H9 (cell line): ENCODE measurements at regions not wholly inside any gene's neighbourhood (a gene's known extent, or its start where the extent isn't known, plus 50 kb on each side); places are given as distances from the start of the nearest gene placed in this dataset.

ENCODE experiments used
- DNase-seq: peaks from one replicate; pipeline ENCODE4 v3.0.0-alpha.2; 2017
- H2AFZ ChIP-seq: one replicate; pipeline ENCODE4 v1.6.1; 2013; ENCODE audit warnings: mild to moderate bottlenecking, low read length, control low read depth, moderate library complexity
- H2AK5ac ChIP-seq: 2 replicates; pipeline ENCODE4 v1.6.1; 2013; ENCODE audit warnings: low read length, control low read depth, mixed read lengths; ENCODE audit not compliant: insufficient read length
- H2BK120ac ChIP-seq: one replicate; pipeline ENCODE4 v1.6.1; 2013; ENCODE audit warnings: low read depth, mild to moderate bottlenecking, low read length, control low read depth, inconsistent platforms; ENCODE audit not compliant: poor library complexity, severe bottlenecking
- H2BK12ac ChIP-seq: 2 replicates; pipeline ENCODE4 v1.6.1; 2013; ENCODE audit warnings: low read length, control low read depth, mixed read lengths, low read depth; ENCODE audit not compliant: insufficient read length
- H2BK15ac ChIP-seq: 2 replicates; pipeline ENCODE4 v1.6.1; 2013; ENCODE audit warnings: low read depth, low read length, control low read depth
- H2BK20ac ChIP-seq: one replicate; pipeline ENCODE4 v1.6.1; 2013; ENCODE audit warnings: low read depth, mild to moderate bottlenecking, low read length, control low read depth, inconsistent platforms; ENCODE audit not compliant: poor library complexity, severe bottlenecking
- H2BK5ac ChIP-seq: 2 replicates; pipeline ENCODE4 v1.6.1; 2013; ENCODE audit warnings: low read length, control low read depth, mixed read lengths; ENCODE audit not compliant: insufficient read length
- H3K14ac ChIP-seq: 2 replicates; pipeline ENCODE4 v1.6.1; 2013; ENCODE audit warnings: low read length, control low read depth; ENCODE audit not compliant: insufficient read depth
- H3K18ac ChIP-seq: 2 replicates; pipeline ENCODE4 v1.6.1; 2013; ENCODE audit warnings: low read depth, mild to moderate bottlenecking, mixed read lengths, low read length, control low read depth; ENCODE audit not compliant: insufficient read length
- H3K23ac ChIP-seq: 2 replicates; pipeline ENCODE4 v1.6.1; 2013; ENCODE audit warnings: low read length, control low read depth, mixed read lengths, low read depth; ENCODE audit not compliant: insufficient read length
- H3K23me2 ChIP-seq: 2 replicates; pipeline ENCODE4 v1.6.1; 2013; ENCODE audit warnings: low read depth, mild to moderate bottlenecking, mixed read lengths, low read length, control low read depth; ENCODE audit not compliant: insufficient read length, poor library complexity, severe bottlenecking
- H3K27ac ChIP-seq: 2 replicates; pipeline ENCODE4 v1.5.1; 2013; ENCODE audit warnings: low read length, control low read depth, mixed read lengths, low read depth; ENCODE audit not compliant: insufficient read length
- H3K27me3 ChIP-seq: 2 replicates; pipeline ENCODE4 v1.6.1; 2013; ENCODE audit warnings: low read length, control low read depth, inconsistent platforms; ENCODE audit not compliant: insufficient read depth
- H3K4ac ChIP-seq: 2 replicates; pipeline ENCODE4 v1.6.1; 2013; ENCODE audit warnings: low read depth, mild to moderate bottlenecking, control low read depth, inconsistent platforms, low read length, moderate library complexity
- H3K4me1 ChIP-seq: 2 replicates; pipeline ENCODE4 v1.6.1; 2013; ENCODE audit warnings: low read length, control low read depth, inconsistent platforms; ENCODE audit not compliant: insufficient read depth
- H3K4me2 ChIP-seq: 2 replicates; pipeline ENCODE4 v1.6.1; 2013; ENCODE audit warnings: low read length, control low read depth, mixed read lengths; ENCODE audit not compliant: insufficient read length, insufficient read depth
- H3K56ac ChIP-seq: 2 replicates; pipeline ENCODE4 v1.6.1; 2013; ENCODE audit warnings: low read depth, mild to moderate bottlenecking, mixed read lengths, low read length, control low read depth; ENCODE audit not compliant: insufficient read length
- H3K79me1 ChIP-seq: 2 replicates; pipeline ENCODE4 v1.6.1; 2013; ENCODE audit warnings: low read depth, mild to moderate bottlenecking, moderate library complexity, low read length, control low read depth, inconsistent platforms; ENCODE audit not compliant: insufficient read depth, poor library complexity, severe bottlenecking
- H3K79me2 ChIP-seq: 2 replicates; pipeline ENCODE4 v1.6.1; 2013; ENCODE audit warnings: low read length, control low read depth, inconsistent platforms; ENCODE audit not compliant: insufficient read depth
- H3K9ac ChIP-seq: 2 replicates; pipeline ENCODE4 v1.6.1; 2013; ENCODE audit warnings: low read length, control low read depth, mixed read lengths; ENCODE audit not compliant: insufficient read length; ENCODE audit errors: extremely low read depth
- H3K9me3 ChIP-seq: one replicate; pipeline ENCODE4 v1.6.1; 2013; ENCODE audit warnings: low read depth, low read length, inconsistent platforms; ENCODE audit not compliant: control insufficient read depth
- H3T11ph ChIP-seq: one replicate; pipeline ENCODE4 v1.6.1; 2013; ENCODE audit warnings: mild to moderate bottlenecking, low read length, control low read depth, inconsistent platforms
- H4K20me1 ChIP-seq: one replicate; pipeline ENCODE4 v1.6.1; 2013; ENCODE audit not compliant: control insufficient read depth, insufficient read length, insufficient read depth
- H4K5ac ChIP-seq: 2 replicates; pipeline ENCODE4 v1.6.1; 2013; ENCODE audit warnings: low read depth, mild to moderate bottlenecking, mixed read lengths, low read length, control low read depth; ENCODE audit not compliant: insufficient read length
- H4K8ac ChIP-seq: replicated peaks from 2 replicates; pipeline ENCODE4 v1.6.1; 2013; ENCODE audit warnings: low read length, control low read depth, mixed read lengths, low read depth; ENCODE audit not compliant: insufficient read length
- H4K91ac ChIP-seq: 2 replicates; pipeline ENCODE4 v1.6.1; 2013; ENCODE audit warnings: low read depth, mild to moderate bottlenecking, moderate library complexity, mixed read lengths, low read length, control low read depth; ENCODE audit not compliant: insufficient read length
- H3K27ac Mint-ChIP-seq, 3 experiments: 2 replicates in 2 of 3; 3 replicates in 1 of 3; pipeline ENCODE4 v1.8.0; 2020 to 2021; ENCODE audit warnings: mixed read lengths in 3 of 3, mild to moderate bottlenecking in 1 of 3, moderate library complexity in 1 of 3
- H3K27me3 Mint-ChIP-seq: 2 replicates; pipeline ENCODE4 v1.8.0; 2021; ENCODE audit warnings: low read depth, mild to moderate bottlenecking, moderate library complexity, mixed read lengths
- H3K36me3 Mint-ChIP-seq, 3 experiments: 2 replicates in 2 of 3; 3 replicates in 1 of 3; pipeline ENCODE4 v1.8.0; 2020 to 2021; ENCODE audit warnings: low read depth in 3 of 3, mixed read lengths in 3 of 3; ENCODE audit not compliant: insufficient read depth in 1 of 3
- H3K4me1 Mint-ChIP-seq, 2 experiments: 2 replicates each; pipeline ENCODE4 v1.8.0; 2020; ENCODE audit warnings: mixed read lengths in 2 of 2
- H3K4me3 Mint-ChIP-seq, 2 experiments: 2 replicates in 1 of 2; 3 replicates in 1 of 2; pipeline ENCODE4 v1.8.0; 2020 to 2021; ENCODE audit warnings: mild to moderate bottlenecking in 2 of 2, mixed read lengths in 2 of 2, moderate library complexity in 1 of 2
- H3K9me3 Mint-ChIP-seq, 2 experiments: 2 replicates in 1 of 2; 3 replicates in 1 of 2; pipeline ENCODE4 v1.8.0; 2020; ENCODE audit warnings: mild to moderate bottlenecking in 2 of 2, mixed read lengths in 2 of 2, moderate library complexity in 1 of 2
- WGBS: extraction: QIAGEN DNeasy Blood & Tissue Kit; methylation state at CpG from one replicate; pipeline ENCODE4 v1.1.7; 2013; ENCODE audit warnings: missing lambda C conversion rate, low lambda C conversion rate, mixed read lengths; ENCODE audit not compliant: insufficient read length; ENCODE audit errors: extremely low coverage; 5-methylcytosine and 5-hydroxymethylcytosine counted together
- TF ChIP-seq, protein P1 (sequence below): fragments of 200-600 bp; sonication (generic); conservative IDR thresholded peaks from 3 replicates; pipeline ENCODE4 v1.8.0; 2021; ENCODE audit warnings: antibody characterized with exemption, mild to moderate bottlenecking

GRCh38 chr12:60752589-60752988 is 1156.8 kb downstream of the SLC16A7 start:
- Histone ChIP-seq H3K79me1 (no peaks in the 10 kb centered on the region), H4K8ac (no peak overlapping the region), H3K56ac (no peak overlapping the region), H3K9me3 (no peaks in the 10 kb centered on the region), H2AK5ac (no peak overlapping the region), H3K4me2 (no peak overlapping the region), H3K27ac (no peak overlapping the region), H3K9ac (no peak overlapping the region), H2BK20ac (no peak overlapping the region), H3K23me2 (no peaks in the 10 kb centered on the region), H3K4me1 (no peaks in the 10 kb centered on the region), H3T11ph (no peak overlapping the region), H3K14ac (no peak overlapping the region), H4K5ac (no peak overlapping the region), H4K20me1 (no peaks in the 10 kb centered on the region), H2BK5ac (no peak overlapping the region), H3K18ac (no peak overlapping the region), H3K27me3 (no peaks in the 10 kb centered on the region), H3K4ac (no peak overlapping the region), H4K91ac (no peak overlapping the region), H3K79me2 (no peaks in the 10 kb centered on the region), H2BK15ac (no peak overlapping the region), H2AFZ (no peak overlapping the region), H2BK120ac (no peak overlapping the region), H3K23ac (no peak overlapping the region), H2BK12ac (no peak overlapping the region)
- TF ChIP-seq, protein P1, sequence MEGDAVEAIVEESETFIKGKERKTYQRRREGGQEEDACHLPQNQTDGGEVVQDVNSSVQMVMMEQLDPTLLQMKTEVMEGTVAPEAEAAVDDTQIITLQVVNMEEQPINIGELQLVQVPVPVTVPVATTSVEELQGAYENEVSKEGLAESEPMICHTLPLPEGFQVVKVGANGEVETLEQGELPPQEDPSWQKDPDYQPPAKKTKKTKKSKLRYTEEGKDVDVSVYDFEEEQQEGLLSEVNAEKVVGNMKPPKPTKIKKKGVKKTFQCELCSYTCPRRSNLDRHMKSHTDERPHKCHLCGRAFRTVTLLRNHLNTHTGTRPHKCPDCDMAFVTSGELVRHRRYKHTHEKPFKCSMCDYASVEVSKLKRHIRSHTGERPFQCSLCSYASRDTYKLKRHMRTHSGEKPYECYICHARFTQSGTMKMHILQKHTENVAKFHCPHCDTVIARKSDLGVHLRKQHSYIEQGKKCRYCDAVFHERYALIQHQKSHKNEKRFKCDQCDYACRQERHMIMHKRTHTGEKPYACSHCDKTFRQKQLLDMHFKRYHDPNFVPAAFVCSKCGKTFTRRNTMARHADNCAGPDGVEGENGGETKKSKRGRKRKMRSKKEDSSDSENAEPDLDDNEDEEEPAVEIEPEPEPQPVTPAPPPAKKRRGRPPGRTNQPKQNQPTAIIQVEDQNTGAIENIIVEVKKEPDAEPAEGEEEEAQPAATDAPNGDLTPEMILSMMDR: no peak
- Mint-ChIP-seq H3K27me3 (no peaks in the 10 kb centered on the region), H3K4me1 (no peaks in the 10 kb centered on the region), H3K4me3 (no peak overlapping the region), H3K9me3 (peaks cover 21 to 27% of the 10 kb centered on the region in 2 experiments; a peak in 4 of 5 replicates), H3K36me3 (peaks cover 0 to 29% (median 0%) of the 10 kb centered on the region in 3 experiments; a peak in 3 of 7 replicates), H3K27ac (no peak overlapping the region)
- WGBS: no CpG with 5 or more reads among the region's 1 CpG
- no peak for DNase-seq
